Transverse colon (tissue), 4 donors: ENCODE measurements at regions not wholly inside any gene's neighbourhood (a gene's known extent, or its start where the extent isn't known, plus 50 kb on each side); places are given as distances from the start of the nearest gene placed in this dataset.

ENCODE experiments used
- POLR2A ChIP-seq: fragments of 450-650 bp; IDR thresholded peaks from one replicate; pipeline ENCODE4 v1.6.1; 2016; ENCODE audit warnings: antibody characterized with exemption, mild to moderate bottlenecking, moderate library complexity
- POLR2AphosphoS5 ChIP-seq, 3 donors: sonication (generic); formaldehyde crosslinking; IDR thresholded peaks; one replicate each; pipeline ENCODE4 v1.6.1; 2016; ENCODE audit warnings: antibody characterized with exemption in 3 of 3
- TF ChIP-seq, protein P1 (sequence below), 5 experiments: fragments of 200-600 bp in 3 of 5; fragments of 450-650 bp in 2 of 5; sonication (generic) in 3 of 5; IDR thresholded peaks; 1 replicate in 2 of 5; 2 replicates in 3 of 5; pipeline ENCODE4 v1.5.1; 2016 to 2017; ENCODE audit warnings: antibody characterized with exemption in 5 of 5, inconsistent platforms in 3 of 5, mild to moderate bottlenecking in 2 of 5, moderate library complexity in 1 of 5

GRCh38 chrX:97835969-97836368 is 952.3 kb downstream of the RPA4 start:
- TF ChIP-seq, protein P1, sequence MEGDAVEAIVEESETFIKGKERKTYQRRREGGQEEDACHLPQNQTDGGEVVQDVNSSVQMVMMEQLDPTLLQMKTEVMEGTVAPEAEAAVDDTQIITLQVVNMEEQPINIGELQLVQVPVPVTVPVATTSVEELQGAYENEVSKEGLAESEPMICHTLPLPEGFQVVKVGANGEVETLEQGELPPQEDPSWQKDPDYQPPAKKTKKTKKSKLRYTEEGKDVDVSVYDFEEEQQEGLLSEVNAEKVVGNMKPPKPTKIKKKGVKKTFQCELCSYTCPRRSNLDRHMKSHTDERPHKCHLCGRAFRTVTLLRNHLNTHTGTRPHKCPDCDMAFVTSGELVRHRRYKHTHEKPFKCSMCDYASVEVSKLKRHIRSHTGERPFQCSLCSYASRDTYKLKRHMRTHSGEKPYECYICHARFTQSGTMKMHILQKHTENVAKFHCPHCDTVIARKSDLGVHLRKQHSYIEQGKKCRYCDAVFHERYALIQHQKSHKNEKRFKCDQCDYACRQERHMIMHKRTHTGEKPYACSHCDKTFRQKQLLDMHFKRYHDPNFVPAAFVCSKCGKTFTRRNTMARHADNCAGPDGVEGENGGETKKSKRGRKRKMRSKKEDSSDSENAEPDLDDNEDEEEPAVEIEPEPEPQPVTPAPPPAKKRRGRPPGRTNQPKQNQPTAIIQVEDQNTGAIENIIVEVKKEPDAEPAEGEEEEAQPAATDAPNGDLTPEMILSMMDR (IDR thresholded peaks at IDR 0.05) = no peak
- TF ChIP-seq POLR2A (no peak), POLR2AphosphoS5 (IDR thresholded peaks at IDR 0.05) (no peak)
